Right hindlimb (tissue), 1 donor: ENCODE measurements at regions not wholly inside any gene's neighbourhood (a gene's known extent, or its start where the extent isn't known, plus 50 kb on each side); places are given as distances from the start of the nearest gene placed in this dataset.
"Not testable (repeated sequence)": the region's sequence is repeated elsewhere in the genome, so short reads cannot be mapped to it uniquely, and the experiment has no call there.

Experiments
- DNase-seq: peaks from one replicate; pipeline ENCODE4 v3.0.0-alpha.2; 2018

GRCh38 chr2:154507186-154507585 lies 191.3 kb upstream of the KCNJ3 start:
- DNase-seq: no peak

GRCh38 chr2:154518872-154519271 lies 179.6 kb upstream of the KCNJ3 start:
- DNase-seq: no peak

GRCh38 chr2:154520951-154521350 lies 177.5 kb upstream of the KCNJ3 start:
- DNase-seq: not testable (repeated sequence)

GRCh38 chr2:154526234-154526633 lies 172.3 kb upstream of the KCNJ3 start:
- no peak for DNase-seq

DNA sequence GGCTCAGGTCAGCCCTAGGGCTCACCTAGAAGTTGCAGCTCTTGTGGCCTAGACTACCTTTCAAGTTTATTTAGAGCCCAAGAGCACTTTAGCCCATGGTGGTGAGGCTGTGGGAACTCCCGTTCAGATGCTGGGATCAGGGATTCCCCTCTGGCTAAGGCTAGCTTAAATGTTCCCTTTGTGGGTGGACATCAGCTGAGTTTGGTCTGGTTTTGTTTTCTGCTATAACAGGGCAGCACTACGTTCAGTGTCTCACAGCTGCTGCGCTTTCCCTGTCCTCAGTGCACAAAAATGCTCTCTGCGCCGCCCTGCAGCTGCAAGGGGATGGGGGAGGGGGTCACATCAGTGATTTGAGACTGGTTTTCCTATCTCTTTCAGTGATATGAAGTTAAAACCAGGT lies 170.5 kb upstream of the KCNJ3 start:
- no peak for DNase-seq

GRCh38 chr2:154532004-154532403 lies 166.5 kb upstream of the KCNJ3 start:
- DNase-seq: no peak

- no peak for DNase-seq
These were observed 165.7 kb upstream of the KCNJ3 start for GRCh38 chr2:154532763-154533162.

DNA sequence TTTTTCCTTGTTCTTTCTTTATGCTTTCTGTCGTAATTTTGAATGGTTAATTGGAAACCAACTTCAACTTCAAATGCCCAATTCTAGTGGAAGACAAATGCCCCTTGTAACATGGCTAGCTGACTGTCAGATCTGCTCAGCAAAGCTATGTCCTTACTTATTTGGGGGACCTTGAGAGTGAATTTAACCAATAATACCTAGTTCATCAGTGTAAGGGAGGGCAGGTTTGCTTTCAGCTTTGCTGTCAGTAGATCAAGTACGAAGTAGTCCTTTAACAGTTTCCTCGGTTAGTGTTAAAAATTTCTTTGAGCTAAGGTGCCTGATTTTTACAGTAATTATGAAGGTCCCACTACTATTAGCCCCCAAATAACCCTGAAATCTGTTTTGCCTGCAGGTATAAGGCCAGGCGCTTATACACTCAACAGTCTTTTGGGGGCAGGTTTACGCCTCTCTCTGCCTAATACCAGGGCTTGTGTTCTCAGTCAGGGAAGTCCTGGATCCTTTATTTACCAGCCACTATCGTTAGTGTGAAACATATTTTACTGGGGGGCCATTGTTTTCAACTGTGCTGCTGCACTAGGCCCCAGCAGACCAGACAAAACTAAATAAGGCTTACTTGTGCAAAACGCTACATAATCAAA lies 165.1 kb upstream of the KCNJ3 start:
- no peak for DNase-seq

DNA sequence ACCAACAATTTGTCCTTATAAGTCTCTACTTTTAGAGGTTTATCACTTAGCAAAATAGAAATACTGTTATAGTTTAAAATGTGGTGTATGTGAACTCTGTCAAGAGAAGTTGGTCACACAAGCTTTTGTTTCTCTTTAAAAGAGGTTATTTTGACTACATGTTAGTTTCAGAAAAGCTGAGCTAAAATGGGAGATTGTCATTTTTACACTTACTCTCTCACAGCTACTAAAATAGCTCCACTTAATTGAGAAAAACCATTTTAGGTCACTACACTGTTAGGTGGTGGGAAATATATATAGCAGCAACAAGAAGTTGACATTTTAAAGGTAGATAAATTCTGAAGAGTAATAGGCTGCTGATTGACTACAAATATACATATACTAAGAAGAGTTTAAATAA lies 161.5 kb upstream of the KCNJ3 start:
- no peak for DNase-seq

GRCh38 chr2:154537843-154538450 lies 160.5 kb upstream of the KCNJ3 start:
- DNase-seq: no peak

GRCh38 chr2:154546341-154546740 lies 152.2 kb upstream of the KCNJ3 start:
- no peak for DNase-seq

- DNase-seq: no peak
These were observed 148.6 kb upstream of the KCNJ3 start for GRCh38 chr2:154549869-154550268.

DNA sequence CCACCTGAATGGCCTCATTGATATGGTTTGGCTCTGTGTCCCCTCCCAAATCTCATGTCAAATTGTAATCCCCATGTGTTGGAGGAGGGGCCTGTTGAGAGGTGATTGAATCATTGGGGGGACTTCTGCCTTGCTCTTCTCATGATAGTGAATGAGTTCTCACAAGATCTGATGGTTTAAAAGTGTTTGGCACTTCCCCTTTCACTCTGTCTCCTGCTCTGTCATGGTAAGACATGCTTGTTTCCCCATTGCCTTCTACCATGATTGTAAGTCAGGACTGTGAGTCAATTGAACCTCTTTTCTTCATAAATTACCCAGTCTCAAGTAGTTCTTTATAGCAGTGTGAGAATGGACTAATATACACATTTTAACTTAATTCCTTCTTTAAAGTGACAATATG lies 146.8 kb upstream of the KCNJ3 start:
- DNase-seq: no peak

- DNase-seq: no peak
These were observed 144.4 kb upstream of the KCNJ3 start for GRCh38 chr2:154554046-154554445.

DNA sequence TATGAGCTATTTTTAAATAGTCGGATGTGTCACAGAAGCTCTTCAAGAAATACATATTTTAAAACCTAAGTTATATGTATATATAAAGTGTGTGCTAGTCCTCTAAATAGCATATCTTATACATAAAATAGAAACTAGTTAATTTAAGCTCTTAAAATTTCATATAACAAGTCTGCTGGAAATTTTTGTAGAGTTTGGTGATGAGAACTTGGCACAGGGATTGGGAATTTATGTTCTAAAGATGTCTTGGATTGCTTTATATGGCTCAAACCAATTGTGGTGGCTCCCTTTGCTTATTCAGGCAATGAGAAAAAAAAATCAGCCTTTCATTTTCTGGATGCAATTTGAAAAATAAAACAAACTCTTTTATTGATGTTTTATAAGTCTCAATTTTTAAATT lies 142.8 kb upstream of the KCNJ3 start:
- DNase-seq: no peak

DNA sequence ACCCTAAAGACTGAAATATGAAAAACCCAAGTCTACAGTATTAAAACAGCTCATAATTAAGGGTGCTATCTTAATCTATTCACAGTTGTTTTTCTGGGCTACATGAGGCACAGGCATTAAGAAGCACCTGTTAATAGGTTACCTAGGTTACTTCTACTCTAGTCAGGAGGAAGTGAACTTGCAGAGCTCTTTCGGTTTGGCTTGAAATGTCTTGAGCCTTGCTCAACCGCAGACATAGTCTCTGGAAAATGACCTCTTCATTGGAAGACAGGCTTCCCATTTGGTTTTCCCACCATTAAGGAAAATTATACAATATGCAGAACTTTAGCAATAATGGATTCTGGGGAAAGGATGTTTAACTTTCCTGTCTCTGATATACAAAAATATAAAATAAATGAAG lies 142.3 kb upstream of the KCNJ3 start:
- no peak for DNase-seq

GRCh38 chr2:154556607-154557006 lies 141.9 kb upstream of the KCNJ3 start:
- no peak for DNase-seq

DNA sequence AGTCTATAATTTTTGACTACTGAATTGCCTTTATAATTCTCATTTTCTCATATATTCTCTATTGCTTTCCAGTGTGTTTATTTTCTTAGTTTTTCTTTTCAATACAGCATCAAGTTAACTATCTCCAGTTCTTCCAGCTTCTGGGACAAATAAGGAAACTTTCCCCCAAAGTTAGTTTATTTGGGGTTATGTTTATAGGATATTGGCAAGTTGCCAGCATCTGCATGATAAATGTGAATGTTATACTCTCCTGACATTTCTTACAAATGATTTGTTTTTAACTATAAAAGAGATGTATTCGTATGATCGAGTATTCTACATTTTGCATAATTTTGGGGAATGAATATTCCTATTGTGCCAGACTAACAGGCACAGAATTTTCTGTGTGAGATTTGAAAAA lies 140.6 kb upstream of the KCNJ3 start:
- DNase-seq: no peak

DNA sequence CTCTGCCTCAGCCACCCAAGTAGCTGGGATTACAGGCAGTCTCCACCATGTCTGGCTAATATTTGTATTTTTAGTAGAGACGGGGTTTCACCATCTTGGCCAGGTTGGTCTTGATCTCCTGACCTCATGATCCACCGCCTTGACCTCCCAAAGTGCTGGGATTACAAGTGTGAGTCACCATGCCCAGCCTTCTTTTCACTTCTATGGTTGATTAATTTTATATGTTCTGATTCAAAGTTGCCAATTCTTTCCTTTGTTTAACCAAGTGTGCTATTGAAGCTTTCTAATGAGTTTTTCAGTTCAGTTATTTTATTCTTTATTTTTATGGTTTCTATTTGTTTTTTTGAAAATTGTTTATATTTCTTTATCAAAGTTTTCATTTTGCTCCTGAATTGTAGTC lies 133.1 kb upstream of the KCNJ3 start:
- DNase-seq: no peak

DNA sequence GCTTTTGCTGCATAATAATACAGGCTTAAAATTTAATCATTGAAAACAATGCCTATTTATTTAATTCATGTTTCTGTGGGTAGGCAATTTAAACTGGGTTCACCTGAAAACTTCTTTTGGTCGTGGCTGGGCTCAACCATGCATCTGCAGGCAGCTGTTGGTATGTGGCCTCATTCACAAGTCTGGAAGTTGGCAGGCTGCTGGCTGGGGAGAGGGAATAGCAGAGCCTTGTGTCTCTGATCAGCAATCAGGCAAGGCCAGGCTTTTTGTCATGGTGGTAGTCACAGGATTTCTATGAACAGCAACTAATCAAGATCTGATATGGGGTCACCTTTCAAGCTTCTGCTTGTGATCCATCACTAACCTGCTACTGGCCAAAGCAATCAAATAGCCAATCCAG lies 130.1 kb upstream of the KCNJ3 start:
- no peak for DNase-seq

DNA sequence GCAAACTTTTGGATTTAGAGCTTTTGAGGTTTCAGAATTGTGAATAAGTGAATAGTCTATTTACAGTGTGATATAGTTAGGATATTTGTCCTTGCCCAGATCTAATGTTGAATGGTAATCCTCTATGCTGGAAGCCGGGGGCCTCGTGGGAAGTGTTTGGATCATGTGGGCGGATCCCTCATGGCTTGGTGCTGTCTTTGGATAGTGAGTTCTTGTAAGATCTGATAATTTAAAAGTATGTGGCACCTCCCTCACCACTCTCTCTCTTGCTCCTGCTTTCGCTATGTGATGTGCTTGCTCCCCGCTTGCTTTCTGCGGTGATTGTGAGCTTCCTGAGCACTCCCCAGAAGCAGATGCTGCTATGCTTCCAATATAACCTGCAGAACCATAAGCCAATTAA lies 128.0 kb upstream of the KCNJ3 start:
- no peak for DNase-seq

DNA sequence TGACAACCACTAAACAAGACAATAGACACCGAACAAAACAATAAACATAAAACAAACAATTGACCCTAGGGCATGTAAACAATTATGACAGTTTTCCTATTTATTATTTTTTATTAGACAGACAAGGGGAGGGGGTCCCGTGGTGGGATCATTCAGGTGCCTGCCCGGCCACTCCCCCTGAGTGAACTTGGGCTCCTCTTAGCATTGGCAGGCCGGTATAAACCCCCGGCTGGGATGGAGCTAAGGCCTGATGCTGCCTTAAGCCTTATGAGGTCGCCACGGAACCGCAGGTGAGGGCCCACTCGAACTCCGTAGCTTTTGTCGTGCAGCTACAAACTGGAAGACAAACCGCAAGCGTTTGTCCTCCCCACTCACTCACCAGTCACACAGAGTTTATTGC lies 121.8 kb upstream of the KCNJ3 start:
- DNase-seq: not testable (repeated sequence)

- no peak for DNase-seq
These were observed 121.1 kb upstream of the KCNJ3 start for GRCh38 chr2:154577390-154577789.

- no peak for DNase-seq
These were observed 117.7 kb upstream of the KCNJ3 start for GRCh38 chr2:154580767-154581166.

DNA sequence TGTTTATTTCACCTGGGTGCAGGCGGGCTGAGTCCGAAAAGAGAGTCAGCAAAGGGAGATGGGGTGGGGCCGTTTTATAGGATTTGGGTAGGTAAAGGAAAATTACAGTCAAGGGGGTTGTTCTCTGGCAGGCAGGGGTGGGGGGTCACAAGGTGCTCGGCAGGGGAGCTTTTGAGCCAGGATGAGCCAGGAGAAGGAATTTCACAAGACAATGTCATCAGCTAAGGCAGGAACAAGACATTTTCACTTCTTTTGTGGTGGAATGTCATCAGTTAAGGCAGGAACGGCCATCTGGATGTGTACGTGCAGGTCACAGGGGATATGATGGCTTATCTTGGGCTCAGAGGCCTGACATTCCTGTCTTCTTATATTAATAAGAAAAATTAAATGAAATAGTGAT lies 115.8 kb upstream of the KCNJ3 start:
- not testable (repeated sequence) for DNase-seq
